Panc1 (cell line): ENCODE measurements at regions not wholly inside any gene's neighbourhood (a gene's known extent, or its start where the extent isn't known, plus 50 kb on each side); places are given as distances from the start of the nearest gene placed in this dataset.

Source experiments
- ATAC-seq: fragments of 200-7000 bp; cut with Tn5 transposase; 2 replicates; pipeline ENCODE4 v1.9.1; 2020; ENCODE audit warnings: mild to moderate bottlenecking, moderate library complexity
- BruUV-seq: library from RNA; stranded (reverse); fragments of 400-500 nt; replicated peaks from 2 replicates; lab custom pipeline; 2021; lab: Mats Ljungman, UMichigan
- CTCF ChIA-PET: fragments of 300-600 bp; sonication (Branson Sonifier 250); formaldehyde crosslinking; loops from one replicate; lab custom pipeline; 2022; ENCODE audit warnings: antibody characterized with exemption; lab: Charles Lee
- POLR2A ChIA-PET: fragments of 300-600 bp; sonication (Branson Sonifier 250); formaldehyde crosslinking; loops from one replicate; lab custom pipeline; 2022; ENCODE audit warnings: antibody characterized with exemption; lab: Charles Lee
- DNase-seq: peaks from one replicate; pipeline ENCODE4 v3.0.0-alpha.2; 2010; ENCODE audit warnings: low read depth, low spot score
- H3K27ac ChIP-seq: 2 replicates; pipeline ENCODE4 v1.5.1; 2011; ENCODE audit warnings: mild to moderate bottlenecking, low read length, inconsistent platforms
- H3K27me3 ChIP-seq: fragments of 200-500 bp; sonication (Bioruptor generic); 2 replicates; pipeline ENCODE4 v1.6.0; 2014; ENCODE audit warnings: low read length, inconsistent platforms; ENCODE audit not compliant: control insufficient read depth, insufficient read depth
- H3K36me3 ChIP-seq: fragments of 200-500 bp; sonication (Bioruptor generic); 2 replicates; pipeline ENCODE4 v1.5.1; 2014; ENCODE audit warnings: inconsistent platforms, mild to moderate bottlenecking, low read length, moderate library complexity; ENCODE audit not compliant: control insufficient read depth, insufficient read depth
- H3K4me1 ChIP-seq: 2 replicates; pipeline ENCODE4 v1.5.1; 2011; ENCODE audit warnings: inconsistent platforms, mild to moderate bottlenecking, low read length, moderate library complexity; ENCODE audit not compliant: control insufficient read depth, insufficient read depth
- H3K4me3 ChIP-seq, 2 experiments: 2 replicates each; pipeline ENCODE4 v1.5.1; 2011 to 2012; ENCODE audit warnings: low read depth in 2 of 2, low read length in 2 of 2, mild to moderate bottlenecking in 2 of 2, inconsistent platforms in 1 of 2, moderate library complexity in 1 of 2
- H3K9me3 ChIP-seq: fragments of 200-500 bp; sonication (Bioruptor generic); 2 replicates; pipeline ENCODE4 v1.5.1; 2014; ENCODE audit warnings: low read depth, mild to moderate bottlenecking, inconsistent platforms, low read length, moderate library complexity; ENCODE audit not compliant: control insufficient read depth, insufficient read depth
- CTCF ChIP-seq: fragments of 450-650 bp; IDR thresholded peaks from 2 replicates; pipeline ENCODE4 v1.5.1; 2017; ENCODE audit warnings: mild to moderate bottlenecking
- POLR2AphosphoS5 ChIP-seq: IDR thresholded peaks from 2 replicates; pipeline ENCODE4 v1.6.1; 2012; ENCODE audit warnings: mild to moderate bottlenecking, low read depth, low read length, moderate library complexity
- REST ChIP-seq, 2 experiments: IDR thresholded peaks; 2 replicates each; pipeline ENCODE4 v1.6.1; 2011 to 2012; ENCODE audit warnings: low read depth in 2 of 2, control low read depth in 1 of 2, low read length in 1 of 2, mild to moderate bottlenecking in 1 of 2, moderate library complexity in 1 of 2; ENCODE audit not compliant: insufficient read depth in 1 of 2
- SIN3A ChIP-seq: IDR thresholded peaks from 2 replicates; pipeline ENCODE4 v1.6.1; 2012; ENCODE audit warnings: low read depth, mild to moderate bottlenecking, low read length, moderate library complexity, borderline replicate concordance; ENCODE audit not compliant: insufficient read depth
- TCF7L2 ChIP-seq: IDR thresholded peaks from 2 replicates; pipeline ENCODE4 v1.6.1; 2011; ENCODE audit warnings: mild to moderate bottlenecking, low read depth, low read length, inconsistent platforms
- in situ Hi-C: cut with HindIII; loops from 2 replicates; pipeline ENCODE4 v1.10.0; 2016; ENCODE audit warnings: low sequenced_read_pairs, low pct_unique_long_range_greater_than_20kb
- intact Hi-C: fragments of 100-400 bp; cut with micrococcal nuclease; formaldehyde crosslinking; loops from one replicate; pipeline ENCODE4 v1.10.0; 2022; ENCODE audit not compliant: unreplicated experiment

- H3K36me3 ChIP-seq = no peaks in the 10 kb centered on the region
- in situ Hi-C loops (no loop called here), intact Hi-C loops (no loop called here)
- ChIA-PET POLR2A (no interaction called here), CTCF (no interaction called here)
- no peak for ATAC-seq
- H3K27ac ChIP-seq = no peak overlapping the region
- H3K4me3 ChIP-seq = no peak overlapping the region
- no TSS peak for BruUV-seq
- DNase-seq = no peak
- no peaks in the 10 kb centered on the region for H3K9me3 ChIP-seq
- no peaks in the 10 kb centered on the region for H3K27me3 ChIP-seq
- no peaks in the 10 kb centered on the region for H3K4me1 ChIP-seq
- TF ChIP-seq SIN3A (no peak), REST (IDR thresholded peaks at IDR 0.05; ENCODE audit: insufficient read depth in 1 of 2, low read depth in 2 of 2, low read length in 1 of 2) (no peak), TCF7L2 (no peak), POLR2AphosphoS5 (no peak), CTCF (no peak)
These were observed 548.9 kb downstream of the IRX1 start for GRCh38 chr5:4144411-4145007.

- no peak for TF ChIP-seq TCF7L2
- TF ChIP-seq CTCF = no peak
- TF ChIP-seq POLR2AphosphoS5 = no peak
- TF ChIP-seq SIN3A = no peak
- no peak for TF ChIP-seq REST (IDR thresholded peaks at IDR 0.05; ENCODE audit: insufficient read depth in 1 of 2, low read depth in 2 of 2, low read length in 1 of 2)
- DNase-seq (no peak), ATAC-seq (no peak)
- intact Hi-C loops = no loop called here
- BruUV-seq = no TSS peak
- ChIA-PET POLR2A (no interaction called here), CTCF (no interaction called here)
- H3K4me1 ChIP-seq = no peaks in the 10 kb centered on the region
- H3K27ac ChIP-seq = no peak overlapping the region
- H3K9me3 ChIP-seq = no peaks in the 10 kb centered on the region
- H3K4me3 ChIP-seq = no peak overlapping the region
- no peaks in the 10 kb centered on the region for H3K36me3 ChIP-seq
- in situ Hi-C loops = no loop called here
- H3K27me3 ChIP-seq = no peaks in the 10 kb centered on the region
These were observed 549.9 kb downstream of the IRX1 start for GRCh38 chr5:4145511-4145910.
